ENCODE measurements at regions not wholly inside any gene's neighbourhood (a gene's known extent, or its start where the extent isn't known, plus 50 kb on each side); places are given as distances from the start of the nearest gene placed in this dataset.

GRCh38 chr10:78309536-78310237 is 276.0 kb downstream of the RPS24 start:
- DNase-seq (ENCODE audit: insufficient read length, low spot score) (no peak), FAIRE-seq (no peak)
- no peak for TF ChIP-seq POLR2A (IDR thresholded peaks at IDR 0.05; ENCODE audit: low read depth, low read length)

- no peak for TF ChIP-seq POLR2A (IDR thresholded peaks at IDR 0.05; ENCODE audit: low read depth, low read length)
- no peak for FAIRE-seq
- DNase-seq (ENCODE audit: insufficient read length, low spot score) = no peak
These were observed 276.9 kb downstream of the RPS24 start for GRCh38 chr10:78310481-78311080.

GRCh38 chr10:78312197-78313047 is 278.8 kb downstream of the RPS24 start:
- no peak for FAIRE-seq
- DNase-seq (ENCODE audit: insufficient read length, low spot score) = no peak
- TF ChIP-seq POLR2A (IDR thresholded peaks at IDR 0.05; ENCODE audit: low read depth, low read length) = no peak

- FAIRE-seq = no peak
- no peak for TF ChIP-seq POLR2A (IDR thresholded peaks at IDR 0.05; ENCODE audit: low read depth, low read length)
These were observed 279.4 kb downstream of the RPS24 start for GRCh38 chr10:78313048-78313381.

GRCh38 chr10:78313636-78314035 is 280.0 kb downstream of the RPS24 start:
- DNase-seq (ENCODE audit: insufficient read length, low spot score) (no peak), FAIRE-seq (no peak)
- no peak for TF ChIP-seq POLR2A (IDR thresholded peaks at IDR 0.05; ENCODE audit: low read depth, low read length)

More at GRCh38 chr10:78313048-78313381, 279.4 kb downstream of the RPS24 start:
- no peak for DNase-seq (ENCODE audit: insufficient read length, low spot score)

GRCh38 chr10:78314651-78315050 is 281.0 kb downstream of the RPS24 start:
- no peak for TF ChIP-seq POLR2A (IDR thresholded peaks at IDR 0.05; ENCODE audit: low read depth, low read length)
- no peak for FAIRE-seq
- no peak for DNase-seq (ENCODE audit: insufficient read length, low spot score)

GRCh38 chr10:78316451-78316931 is 282.8 kb downstream of the RPS24 start:
- FAIRE-seq = no peak
- peak; percentile 30 for DNase-seq (ENCODE audit: insufficient read length, low spot score)
- TF ChIP-seq POLR2A (IDR thresholded peaks at IDR 0.05; ENCODE audit: low read depth, low read length) = no peak

- no peak for FAIRE-seq
- TF ChIP-seq POLR2A (IDR thresholded peaks at IDR 0.05; ENCODE audit: low read depth, low read length) = no peak
- DNase-seq (ENCODE audit: insufficient read length, low spot score) = no peak
These were observed 284.6 kb downstream of the RPS24 start for GRCh38 chr10:78318305-78318704.

- no peak for FAIRE-seq
- DNase-seq (ENCODE audit: insufficient read length, low spot score) = no peak
These were observed 285.7 kb downstream of the RPS24 start for GRCh38 chr10:78319371-78319770.

GRCh38 chr10:78319841-78320240 is 286.2 kb downstream of the RPS24 start:
- FAIRE-seq (no peak), DNase-seq (ENCODE audit: insufficient read length, low spot score) (no peak)
- TF ChIP-seq POLR2A (IDR thresholded peaks at IDR 0.05; ENCODE audit: low read depth, low read length) = no peak

More at GRCh38 chr10:78319371-78319770, 285.7 kb downstream of the RPS24 start:
- no peak for TF ChIP-seq POLR2A (IDR thresholded peaks at IDR 0.05; ENCODE audit: low read depth, low read length)

- FAIRE-seq (no peak), DNase-seq (ENCODE audit: insufficient read length, low spot score) (no peak)
- no peak for TF ChIP-seq POLR2A (IDR thresholded peaks at IDR 0.05; ENCODE audit: low read depth, low read length)
These were observed 286.8 kb downstream of the RPS24 start for GRCh38 chr10:78320506-78320905.

- TF ChIP-seq POLR2A (IDR thresholded peaks at IDR 0.05; ENCODE audit: low read depth, low read length) = no peak
- FAIRE-seq (no peak), DNase-seq (ENCODE audit: insufficient read length, low spot score) (no peak)
These were observed 287.3 kb downstream of the RPS24 start for GRCh38 chr10:78321000-78321399.

- FAIRE-seq = no peak
- TF ChIP-seq POLR2A (IDR thresholded peaks at IDR 0.05; ENCODE audit: low read depth, low read length) = no peak
- DNase-seq (ENCODE audit: insufficient read length, low spot score) = no peak
These were observed 287.8 kb downstream of the RPS24 start for GRCh38 chr10:78321500-78321899.

GRCh38 chr10:78326372-78326771 is 292.7 kb downstream of the RPS24 start:
- TF ChIP-seq POLR2A (IDR thresholded peaks at IDR 0.05; ENCODE audit: low read depth, low read length) = no peak
- DNase-seq (ENCODE audit: insufficient read length, low spot score) (no peak), FAIRE-seq (no peak)

Measured in H54 (cell line).